CD4-positive, alpha-beta T cell treated with Interleukin-2 at 100 ng/mL for 4 hours (primary cell): ENCODE measurements at regions not wholly inside any gene's neighbourhood (a gene's known extent, or its start where the extent isn't known, plus 50 kb on each side); places are given as distances from the start of the nearest gene placed in this dataset.
"Not testable (repeated sequence)": the region's sequence is repeated elsewhere in the genome, so short reads cannot be mapped to it uniquely, and the experiment has no call there.

Experiments
- DNase-seq: peaks from one replicate; pipeline ENCODE4 v3.0.0-alpha.2; 2020; ENCODE audit warnings: low spot score

- no peak for DNase-seq
Observed at GRCh38 chr13:58908019-58908679, 1255.6 kb downstream of the DIAPH3 start.

GRCh38 chr13:58919551-58919950 lies 1244.2 kb downstream of the DIAPH3 start:
- no peak for DNase-seq

- no peak for DNase-seq
Observed at GRCh38 chr13:58921129-58921528, 1242.6 kb downstream of the DIAPH3 start.

- no peak for DNase-seq
Observed at GRCh38 chr13:58926858-58927257, 1236.9 kb downstream of the DIAPH3 start.

GRCh38 chr13:58933475-58933874 lies 1230.3 kb downstream of the DIAPH3 start:
- DNase-seq, result no peak

- DNase-seq, result no peak
Observed at GRCh38 chr13:58935689-58936088, 1228.0 kb downstream of the DIAPH3 start.

GRCh38 chr13:58946274-58946673 lies 1217.5 kb downstream of the DIAPH3 start:
- DNase-seq, result no peak

GRCh38 chr13:58949646-58950045 lies 1214.1 kb downstream of the DIAPH3 start:
- DNase-seq, result no peak

GRCh38 chr13:58950911-58951310 lies 1212.8 kb downstream of the DIAPH3 start:
- DNase-seq, result no peak

GRCh38 chr13:58953638-58954037 lies 1210.1 kb downstream of the DIAPH3 start:
- DNase-seq, result no peak

GRCh38 chr13:58955546-58956385 lies 1208.0 kb downstream of the DIAPH3 start:
- no peak for DNase-seq

- not testable (repeated sequence) for DNase-seq
Observed at GRCh38 chr13:58958097-58958496, 1205.6 kb downstream of the DIAPH3 start.

- DNase-seq, result no peak
Observed at GRCh38 chr13:58960888-58961287, 1202.8 kb downstream of the DIAPH3 start.

- no peak for DNase-seq
Observed at GRCh38 chr13:58963321-58963720, 1200.4 kb downstream of the DIAPH3 start.

- DNase-seq, result no peak
Observed at GRCh38 chr13:58964048-58964447, 1199.7 kb downstream of the DIAPH3 start.

GRCh38 chr13:58977085-58977484 lies 1186.6 kb downstream of the DIAPH3 start:
- no peak for DNase-seq

- DNase-seq, result no peak
Observed at GRCh38 chr13:58978331-58978730, 1185.4 kb downstream of the DIAPH3 start.

- DNase-seq, result no peak
Observed at GRCh38 chr13:58979851-58980250, 1183.9 kb downstream of the DIAPH3 start.

GRCh38 chr13:58985845-58986244 lies 1177.9 kb downstream of the DIAPH3 start:
- DNase-seq, result no peak

- DNase-seq, result no peak
Observed at GRCh38 chr13:58989556-58989955, 1174.2 kb downstream of the DIAPH3 start.

- no peak for DNase-seq
Observed at GRCh38 chr13:58991826-58992477, 1171.8 kb downstream of the DIAPH3 start.

GRCh38 chr13:58992478-58993042 lies 1171.2 kb downstream of the DIAPH3 start:
- DNase-seq, result no peak

- no peak for DNase-seq
Observed at GRCh38 chr13:58994077-58994476, 1169.7 kb downstream of the DIAPH3 start.
